SK-N-SH (cell line): ENCODE measurements at regions not wholly inside any gene's neighbourhood (a gene's known extent, or its start where the extent isn't known, plus 50 kb on each side); places are given as distances from the start of the nearest gene placed in this dataset.

Experiments
- CTCF ChIA-PET: fragments of 300-600, 350-600 bp; formaldehyde crosslinking; extraction: SDS; loops from one replicate; lab custom pipeline; 2021; lab: Yijun Ruan, JAX
- POLR2A ChIA-PET: fragments of 350-600 bp; sonication (Branson Sonifier 250); formaldehyde crosslinking; extraction: SDS; loops from one replicate; lab custom pipeline; 2020; ENCODE audit warnings: antibody characterized with exemption, inconsistent platforms; lab: Yijun Ruan, JAX
- DNase-seq: peaks from one replicate; pipeline ENCODE4 v3.0.0; 2012
- H2AFZ ChIP-seq: fragments of 200-600 bp; sonication (generic); 2 replicates; pipeline ENCODE4 v1.8.1; 2016; ENCODE audit warnings: antibody characterized with exemption, mild to moderate bottlenecking, low read depth
- H3F3A ChIP-seq: fragments of 200-600 bp; sonication (generic); replicated peaks from 2 replicates; pipeline ENCODE3; 2016; ENCODE audit warnings: antibody characterized with exemption, mild to moderate bottlenecking; ENCODE audit not compliant: insufficient read depth
- H3K27ac ChIP-seq, 2 experiments: fragments of 200-500 bp in 1 of 2; fragments of 200-600 bp in 1 of 2; sonication (Bioruptor generic) in 1 of 2; sonication (generic), shearing (Covaris generic) in 1 of 2; 2 replicates each; pipeline versions ENCODE4 v1.5.1 to v1.6.1; 2014 to 2016; ENCODE audit warnings: low read depth in 2 of 2, inconsistent platforms in 1 of 2, low read length in 1 of 2, mild to moderate bottlenecking in 1 of 2, mixed read lengths in 1 of 2
- H3K27me3 ChIP-seq: fragments of 200-600 bp; sonication (generic), shearing (Covaris generic); 2 replicates; pipeline ENCODE4 v1.6.1; 2016; ENCODE audit warnings: mixed run types; ENCODE audit not compliant: insufficient read depth
- H3K36me3 ChIP-seq, 2 experiments: fragments of 200-500 bp in 1 of 2; fragments of 200-600 bp in 1 of 2; sonication (Bioruptor generic) in 1 of 2; sonication (generic) in 1 of 2; replicated peaks in 1 of 2; 2 replicates each; pipeline versions ENCODE3 to v1.5.1; 2014 to 2016; ENCODE audit warnings: low read length in 1 of 2, mild to moderate bottlenecking in 1 of 2; ENCODE audit not compliant: insufficient read depth in 2 of 2, control insufficient read depth in 1 of 2
- H3K4me1 ChIP-seq, 2 experiments: fragments of 200-500 bp in 1 of 2; fragments of 200-600 bp in 1 of 2; sonication (Bioruptor generic) in 1 of 2; sonication (generic), shearing (Covaris generic) in 1 of 2; 2 replicates each; pipeline versions ENCODE4 v1.5.1 to v1.6.1; 2014 to 2016; ENCODE audit warnings: low read depth in 1 of 2, low read length in 1 of 2, mixed run types in 1 of 2; ENCODE audit not compliant: insufficient read depth in 2 of 2, control insufficient read depth in 1 of 2
- H3K4me2 ChIP-seq: fragments of 200-600 bp; sonication (generic), shearing (Covaris generic); 2 replicates; pipeline ENCODE4 v1.6.1; 2017; ENCODE audit warnings: mixed run types
- H3K4me3 ChIP-seq, 2 experiments: fragments of 200-500 bp in 1 of 2; fragments of 200-600 bp in 1 of 2; sonication (Bioruptor generic) in 1 of 2; sonication (generic), shearing (Covaris generic) in 1 of 2; 2 replicates each; pipeline versions ENCODE4 v1.5.1 to v1.8.1; 2014 to 2016; ENCODE audit warnings: low read depth in 2 of 2, inconsistent platforms in 1 of 2, low read length in 1 of 2, mild to moderate bottlenecking in 1 of 2, mixed read lengths in 1 of 2, moderate library complexity in 1 of 2
- H3K79me2 ChIP-seq: fragments of 200-600 bp; sonication (generic); 2 replicates; pipeline ENCODE4 v1.8.1; 2017; ENCODE audit warnings: mild to moderate bottlenecking; ENCODE audit not compliant: insufficient read depth
- H3K9ac ChIP-seq: fragments of 200-600 bp; sonication (generic); 2 replicates; pipeline ENCODE4 v1.6.1; 2017; ENCODE audit warnings: mixed run types
- H3K9me2 ChIP-seq: fragments of 200-600 bp; sonication (generic); 2 replicates; pipeline ENCODE4 v1.6.1; 2017; ENCODE audit warnings: mixed run types
- H3K9me3 ChIP-seq: fragments of 200-600 bp; sonication (generic); 2 replicates; pipeline ENCODE4 v1.6.1; 2017; ENCODE audit warnings: mixed run types, mild to moderate bottlenecking, moderate library complexity
- H4K20me1 ChIP-seq: fragments of 200-600 bp; sonication (generic); 2 replicates; pipeline ENCODE4 v1.6.1; 2017; ENCODE audit warnings: mild to moderate bottlenecking, mixed run types; ENCODE audit not compliant: insufficient read depth
- CTCF ChIP-seq: fragments of 200-600 bp; sonication (generic); IDR thresholded peaks from 2 replicates; pipeline ENCODE4 v1.6.1; 2017; ENCODE audit warnings: antibody characterized with exemption, mild to moderate bottlenecking, moderate library complexity
- ELF1 ChIP-seq: IDR thresholded peaks from 2 replicates; pipeline ENCODE4 v1.4.0; 2012
- FOXJ3 ChIP-seq: sonication (generic); formaldehyde crosslinking; IDR thresholded peaks from 2 replicates; pipeline ENCODE4 v1.5.1; 2020; ENCODE audit warnings: mild to moderate bottlenecking, missing genetic modification reagents
- FOXM1 ChIP-seq: IDR thresholded peaks from 2 replicates; pipeline ENCODE4 v1.4.0; 2012; ENCODE audit warnings: low read depth, mild to moderate bottlenecking
- GATA2 ChIP-seq: sonication (generic); formaldehyde crosslinking; IDR thresholded peaks from 2 replicates; pipeline ENCODE4 v1.5.0; 2020; ENCODE audit warnings: mild to moderate bottlenecking, missing genetic modification reagents
- JUND ChIP-seq: IDR thresholded peaks from 2 replicates; pipeline ENCODE4 v1.4.0; 2012
- MAX ChIP-seq: IDR thresholded peaks from 2 replicates; pipeline ENCODE4 v1.4.0; 2012; ENCODE audit warnings: low read depth
- MXI1 ChIP-seq: IDR thresholded peaks from 2 replicates; pipeline ENCODE4 v1.6.1; 2012; ENCODE audit warnings: mild to moderate bottlenecking, low read depth, low read length, improper control_type of control experiment
- NFIC ChIP-seq: IDR thresholded peaks from 2 replicates; pipeline ENCODE4 v1.4.0; 2012; ENCODE audit warnings: borderline replicate concordance
- RAD21 ChIP-seq: IDR thresholded peaks from 2 replicates; pipeline ENCODE4 v1.6.1; 2012; ENCODE audit warnings: mild to moderate bottlenecking, low read length
- RCOR1 ChIP-seq: fragments of 150-350 bp; IDR thresholded peaks from 2 replicates; pipeline ENCODE4 v1.6.1; 2017; ENCODE audit warnings: antibody characterized with exemption, low read length
- REST ChIP-seq: IDR thresholded peaks from 2 replicates; pipeline ENCODE4 v1.6.1; 2012; ENCODE audit warnings: mild to moderate bottlenecking, low read depth, low read length, moderate library complexity
- RFX5 ChIP-seq: IDR thresholded peaks from 2 replicates; pipeline ENCODE4 v1.6.1; 2012; ENCODE audit warnings: mild to moderate bottlenecking, improper control_type of control experiment, low read length
- RXRA ChIP-seq: IDR thresholded peaks from 2 replicates; pipeline ENCODE4 v1.4.0; 2012; ENCODE audit warnings: low read depth, mild to moderate bottlenecking, borderline replicate concordance
- SIN3A ChIP-seq: IDR thresholded peaks from 2 replicates; pipeline ENCODE4 v1.6.1; 2012; ENCODE audit warnings: low read depth, mild to moderate bottlenecking, low read length, moderate library complexity, borderline replicate concordance
- SMC3 ChIP-seq: IDR thresholded peaks from 2 replicates; pipeline ENCODE4 v1.6.1; 2012; ENCODE audit warnings: low read depth, low read length, improper control_type of control experiment
- TCF12 ChIP-seq: IDR thresholded peaks from 2 replicates; pipeline ENCODE4 v1.4.0; 2012
- YY1 ChIP-seq: IDR thresholded peaks from 2 replicates; pipeline ENCODE4 v1.4.0; 2012; ENCODE audit warnings: low read depth, mild to moderate bottlenecking
- whole genome bisulfite sequencing: methylation state at CpG from one replicate; pipeline ENCODE4 v1.1.6; 2017; ENCODE audit warnings: low lambda C conversion rate; 5-methylcytosine and 5-hydroxymethylcytosine counted together
- TF ChIP-seq, protein P1 (sequence below): IDR thresholded peaks from 2 replicates; pipeline ENCODE4 v1.4.0; 2012; ENCODE audit warnings: low read depth, borderline replicate concordance
- TF ChIP-seq, protein P2 (sequence below): IDR thresholded peaks from 2 replicates; pipeline ENCODE4 v1.4.0; 2012; ENCODE audit warnings: low read depth, borderline replicate concordance

- TF ChIP-seq ELF1 (no peak), FOXJ3 (CRISPR knock-in tag) (no peak), RCOR1 (no peak), RAD21 (no peak), RFX5 (no peak), SMC3 (no peak)
Measured at GRCh38 chr1:90154711-90155110, 159.8 kb downstream of the ZNF326 start (continued).

DNA sequence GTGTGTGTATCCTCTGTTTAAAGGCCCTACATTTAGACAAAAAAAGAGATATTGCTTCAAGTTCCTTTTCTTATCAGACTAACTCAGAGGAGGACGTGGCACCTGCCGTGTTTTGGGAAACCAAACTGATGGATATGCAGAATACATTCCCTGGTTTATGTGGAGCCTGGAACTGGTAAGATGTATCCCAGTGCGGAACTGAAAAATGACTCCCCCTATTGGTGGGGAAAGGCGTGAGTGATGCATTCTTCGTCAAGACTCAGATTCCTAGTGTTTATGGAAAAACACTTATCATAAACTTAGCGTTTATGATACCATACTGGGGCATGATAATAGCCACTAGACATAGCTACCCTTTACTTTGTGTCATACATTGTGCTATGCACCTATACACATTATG, 154.2 kb downstream of the ZNF326 start:
- no peaks in the 10 kb centered on the region for H4K20me1 ChIP-seq
- H3K36me3 ChIP-seq, result no peaks in the 10 kb centered on the region
- H3K4me2 ChIP-seq, result no peak overlapping the region
- H3K9me2 ChIP-seq, result no peaks in the 10 kb centered on the region
- H2AFZ ChIP-seq, result no peak overlapping the region
- no peaks in the 10 kb centered on the region for H3K79me2 ChIP-seq
- TF ChIP-seq JUND, result no peak
- peak; percentile 29; the same call in 1 of the 2 replicates for TF ChIP-seq CTCF
- TF ChIP-seq RAD21, result peak; percentile 4; the same call in 1 of the 2 replicates
- no peak overlapping the region for H3K27ac ChIP-seq
- ChIA-PET CTCF (interaction anchor here (0.6 kb wide), 1 partner anchor 1768 kb away, joined by 3 read pairs; no protein-coding TSS in a partner anchor), POLR2A (no interaction called here)
- no peak for DNase-seq
- no peaks in the 10 kb centered on the region for H3K9me3 ChIP-seq
- H3K27me3 ChIP-seq, result no peaks in the 10 kb centered on the region
- H3K4me3 ChIP-seq, result no peak overlapping the region
- no peak overlapping the region for H3K9ac ChIP-seq
- no peaks in the 10 kb centered on the region for H3K4me1 ChIP-seq
- H3F3A ChIP-seq, result no peaks in the 10 kb centered on the region
- WGBS, result 22% methylated on average over 6 of the region's 6 CpGs

- H3K27me3 ChIP-seq, result no peaks in the 10 kb centered on the region
- H3K4me1 ChIP-seq, result no peaks in the 10 kb centered on the region; a peak in 1 of 4 replicates
- POLR2A ChIA-PET, result no interaction called here
- H3F3A ChIP-seq, result no peaks in the 10 kb centered on the region
- no peaks in the 10 kb centered on the region for H3K79me2 ChIP-seq
- no peak overlapping the region for H3K4me3 ChIP-seq
- no peak overlapping the region for H3K27ac ChIP-seq
- H3K9ac ChIP-seq, result no peak overlapping the region
- no peak overlapping the region for H3K4me2 ChIP-seq
- no peaks in the 10 kb centered on the region for H3K9me3 ChIP-seq
- no peaks in the 10 kb centered on the region for H3K9me2 ChIP-seq
- no peaks in the 10 kb centered on the region for H4K20me1 ChIP-seq
- no peak overlapping the region for H2AFZ ChIP-seq
- DNase-seq, result no peak
- H3K36me3 ChIP-seq, result no peaks in the 10 kb centered on the region
- CTCF ChIA-PET, result interaction anchor here (1.5 kb wide), 1 partner anchor 29 kb away, joined by 3 read pairs; no protein-coding TSS in a partner anchor
- no peak for TF ChIP-seq MAX
- no peak for TF ChIP-seq GATA2
- no peak for TF ChIP-seq SIN3A
- TF ChIP-seq MXI1, result no peak
- no peak for TF ChIP-seq REST
- TF ChIP-seq, protein P1, sequence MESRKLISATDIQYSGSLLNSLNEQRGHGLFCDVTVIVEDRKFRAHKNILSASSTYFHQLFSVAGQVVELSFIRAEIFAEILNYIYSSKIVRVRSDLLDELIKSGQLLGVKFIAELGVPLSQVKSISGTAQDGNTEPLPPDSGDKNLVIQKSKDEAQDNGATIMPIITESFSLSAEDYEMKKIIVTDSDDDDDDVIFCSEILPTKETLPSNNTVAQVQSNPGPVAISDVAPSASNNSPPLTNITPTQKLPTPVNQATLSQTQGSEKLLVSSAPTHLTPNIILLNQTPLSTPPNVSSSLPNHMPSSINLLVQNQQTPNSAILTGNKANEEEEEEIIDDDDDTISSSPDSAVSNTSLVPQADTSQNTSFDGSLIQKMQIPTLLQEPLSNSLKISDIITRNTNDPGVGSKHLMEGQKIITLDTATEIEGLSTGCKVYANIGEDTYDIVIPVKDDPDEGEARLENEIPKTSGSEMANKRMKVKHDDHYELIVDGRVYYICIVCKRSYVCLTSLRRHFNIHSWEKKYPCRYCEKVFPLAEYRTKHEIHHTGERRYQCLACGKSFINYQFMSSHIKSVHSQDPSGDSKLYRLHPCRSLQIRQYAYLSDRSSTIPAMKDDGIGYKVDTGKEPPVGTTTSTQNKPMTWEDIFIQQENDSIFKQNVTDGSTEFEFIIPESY, result no peak
- no peak for TF ChIP-seq FOXJ3 (CRISPR knock-in tag)
- TF ChIP-seq YY1, result no peak
- TF ChIP-seq, protein P2, sequence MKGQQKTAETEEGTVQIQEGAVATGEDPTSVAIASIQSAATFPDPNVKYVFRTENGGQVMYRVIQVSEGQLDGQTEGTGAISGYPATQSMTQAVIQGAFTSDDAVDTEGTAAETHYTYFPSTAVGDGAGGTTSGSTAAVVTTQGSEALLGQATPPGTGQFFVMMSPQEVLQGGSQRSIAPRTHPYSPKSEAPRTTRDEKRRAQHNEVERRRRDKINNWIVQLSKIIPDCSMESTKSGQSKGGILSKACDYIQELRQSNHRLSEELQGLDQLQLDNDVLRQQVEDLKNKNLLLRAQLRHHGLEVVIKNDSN, result no peak
- TF ChIP-seq RXRA, result no peak
- TF ChIP-seq FOXM1, result no peak
- TF ChIP-seq NFIC, result no peak
- no peak for TF ChIP-seq TCF12
Measured at GRCh38 chr1:90147093-90147492, 152.2 kb downstream of the ZNF326 start.
